ENCODE measurements at regions not wholly inside any gene's neighbourhood (a gene's known extent, or its start where the extent isn't known, plus 50 kb on each side); places are given as distances from the start of the nearest gene placed in this dataset.

- DNase-seq (ENCODE audit: low read depth in 6 of 9, low spot score in 9 of 9) = no peak
- Histone ChIP-seq H3K9me3 (ENCODE audit: control insufficient read depth in 2 of 2, insufficient read depth in 1 of 2, low read length in 1 of 2) (no peaks in the 10 kb centered on the region), H3K4me1 (ENCODE audit: control insufficient read depth in 2 of 2, insufficient read depth in 2 of 2, low read length in 2 of 2) (no peaks in the 10 kb centered on the region), H3K27ac (ENCODE audit: low read depth in 1 of 2, low read length in 1 of 2) (no peak overlapping the region), H3K27me3 (ENCODE audit: control insufficient read depth in 2 of 2, insufficient read depth in 1 of 2, low read length in 1 of 2) (no peaks in the 10 kb centered on the region), H3K36me3 (ENCODE audit: control insufficient read depth in 2 of 2, insufficient read depth in 2 of 2, low read length in 1 of 2) (no peaks in the 10 kb centered on the region), H3K4me3 (ENCODE audit: low read length in 2 of 2) (no peak overlapping the region)
- WGBS = 97% methylated on average over 3 of the region's 3 CpGs
Measured at GRCh38 chr3:168808596-168808995, 712.9 kb upstream of the GOLIM4 start.

GRCh38 chr3:168807448-168807847, 711.7 kb upstream of the GOLIM4 start:
- no peak overlapping the region for H3K4me3 ChIP-seq (ENCODE audit: low read length in 2 of 2)
- no peaks in the 10 kb centered on the region for H3K27me3 ChIP-seq (ENCODE audit: control insufficient read depth in 2 of 2, insufficient read depth in 1 of 2, low read length in 1 of 2)
- DNase-seq (ENCODE audit: low read depth in 6 of 9, low spot score in 9 of 9) = no peak
- no peaks in the 10 kb centered on the region for H3K9me3 ChIP-seq (ENCODE audit: control insufficient read depth in 2 of 2, insufficient read depth in 1 of 2, low read length in 1 of 2)
- H3K4me1 ChIP-seq (ENCODE audit: control insufficient read depth in 2 of 2, insufficient read depth in 2 of 2, low read length in 2 of 2) = no peaks in the 10 kb centered on the region
- H3K36me3 ChIP-seq (ENCODE audit: control insufficient read depth in 2 of 2, insufficient read depth in 2 of 2, low read length in 1 of 2) = no peaks in the 10 kb centered on the region
- 84% methylated on average over 4 of the region's 4 CpGs for WGBS
- H3K27ac ChIP-seq (ENCODE audit: low read depth in 1 of 2, low read length in 1 of 2) = no peak overlapping the region

- Histone ChIP-seq H3K4me3 (ENCODE audit: low read length in 2 of 2) (no peak overlapping the region), H3K27me3 (ENCODE audit: control insufficient read depth in 2 of 2, insufficient read depth in 1 of 2, low read length in 1 of 2) (no peaks in the 10 kb centered on the region), H3K27ac (ENCODE audit: low read depth in 1 of 2, low read length in 1 of 2) (no peak overlapping the region), H3K9me3 (ENCODE audit: control insufficient read depth in 2 of 2, insufficient read depth in 1 of 2, low read length in 1 of 2) (no peaks in the 10 kb centered on the region), H3K36me3 (ENCODE audit: control insufficient read depth in 2 of 2, insufficient read depth in 2 of 2, low read length in 1 of 2) (no peaks in the 10 kb centered on the region), H3K4me1 (ENCODE audit: control insufficient read depth in 2 of 2, insufficient read depth in 2 of 2, low read length in 2 of 2) (no peaks in the 10 kb centered on the region)
- DNase-seq (ENCODE audit: low read depth in 6 of 9, low spot score in 9 of 9) = no peak
- 98% methylated on average over 1 of the region's 1 CpG for WGBS
Measured at GRCh38 chr3:168806871-168807270, 711.1 kb upstream of the GOLIM4 start.

- H3K27me3 ChIP-seq (ENCODE audit: control insufficient read depth in 2 of 2, insufficient read depth in 1 of 2, low read length in 1 of 2) = no peaks in the 10 kb centered on the region
- H3K4me3 ChIP-seq (ENCODE audit: low read length in 2 of 2) = no peak overlapping the region
- no peak for DNase-seq (ENCODE audit: low read depth in 6 of 9, low spot score in 9 of 9)
- H3K9me3 ChIP-seq (ENCODE audit: control insufficient read depth in 2 of 2, insufficient read depth in 1 of 2, low read length in 1 of 2) = no peaks in the 10 kb centered on the region
- no peaks in the 10 kb centered on the region for H3K36me3 ChIP-seq (ENCODE audit: control insufficient read depth in 2 of 2, insufficient read depth in 2 of 2, low read length in 1 of 2)
- no peaks in the 10 kb centered on the region for H3K4me1 ChIP-seq (ENCODE audit: control insufficient read depth in 2 of 2, insufficient read depth in 2 of 2, low read length in 2 of 2)
- 94% methylated on average over 1 of the region's 1 CpG for WGBS
- no peak overlapping the region for H3K27ac ChIP-seq (ENCODE audit: low read depth in 1 of 2, low read length in 1 of 2)
Measured at GRCh38 chr3:168803536-168803935, 707.8 kb upstream of the GOLIM4 start.

- no peaks in the 10 kb centered on the region for H3K27me3 ChIP-seq (ENCODE audit: control insufficient read depth in 2 of 2, insufficient read depth in 1 of 2, low read length in 1 of 2)
- DNase-seq (ENCODE audit: low read depth in 6 of 9, low spot score in 9 of 9) = no peak
- 95% methylated on average over 4 of the region's 4 CpGs for WGBS
- H3K36me3 ChIP-seq (ENCODE audit: control insufficient read depth in 2 of 2, insufficient read depth in 2 of 2, low read length in 1 of 2) = no peaks in the 10 kb centered on the region
- no peaks in the 10 kb centered on the region for H3K9me3 ChIP-seq (ENCODE audit: control insufficient read depth in 2 of 2, insufficient read depth in 1 of 2, low read length in 1 of 2)
- H3K27ac ChIP-seq (ENCODE audit: low read depth in 1 of 2, low read length in 1 of 2) = no peak overlapping the region
- no peaks in the 10 kb centered on the region for H3K4me1 ChIP-seq (ENCODE audit: control insufficient read depth in 2 of 2, insufficient read depth in 2 of 2, low read length in 2 of 2)
- H3K4me3 ChIP-seq (ENCODE audit: low read length in 2 of 2) = no peak overlapping the region
Measured at GRCh38 chr3:168802766-168803165, 707.0 kb upstream of the GOLIM4 start.

- Histone ChIP-seq H3K9me3 (ENCODE audit: control insufficient read depth in 2 of 2, insufficient read depth in 1 of 2, low read length in 1 of 2) (no peaks in the 10 kb centered on the region), H3K27me3 (ENCODE audit: control insufficient read depth in 2 of 2, insufficient read depth in 1 of 2, low read length in 1 of 2) (no peaks in the 10 kb centered on the region), H3K36me3 (ENCODE audit: control insufficient read depth in 2 of 2, insufficient read depth in 2 of 2, low read length in 1 of 2) (no peaks in the 10 kb centered on the region), H3K4me3 (ENCODE audit: low read length in 2 of 2) (no peak overlapping the region), H3K4me1 (ENCODE audit: control insufficient read depth in 2 of 2, insufficient read depth in 2 of 2, low read length in 2 of 2) (no peaks in the 10 kb centered on the region), H3K27ac (ENCODE audit: low read depth in 1 of 2, low read length in 1 of 2) (no peak overlapping the region)
- DNase-seq (ENCODE audit: low read depth in 6 of 9, low spot score in 9 of 9) = no peak
- WGBS = 98% methylated on average over 1 of the region's 1 CpG
Measured at GRCh38 chr3:168801794-168802193, 706.1 kb upstream of the GOLIM4 start.

- H3K36me3 ChIP-seq (ENCODE audit: control insufficient read depth in 2 of 2, insufficient read depth in 2 of 2, low read length in 1 of 2) = no peaks in the 10 kb centered on the region
- DNase-seq (ENCODE audit: low read depth in 6 of 9, low spot score in 9 of 9) = no peak
- H3K9me3 ChIP-seq (ENCODE audit: control insufficient read depth in 2 of 2, insufficient read depth in 1 of 2, low read length in 1 of 2) = no peaks in the 10 kb centered on the region
- no peaks in the 10 kb centered on the region for H3K27me3 ChIP-seq (ENCODE audit: control insufficient read depth in 2 of 2, insufficient read depth in 1 of 2, low read length in 1 of 2)
- H3K4me1 ChIP-seq (ENCODE audit: control insufficient read depth in 2 of 2, insufficient read depth in 2 of 2, low read length in 2 of 2) = no peaks in the 10 kb centered on the region
- no peak overlapping the region for H3K4me3 ChIP-seq (ENCODE audit: low read length in 2 of 2)
- 96% methylated on average over 3 of the region's 3 CpGs for WGBS
- H3K27ac ChIP-seq (ENCODE audit: low read depth in 1 of 2, low read length in 1 of 2) = no peak overlapping the region
Measured at GRCh38 chr3:168796339-168796738, 700.6 kb upstream of the GOLIM4 start.

GRCh38 chr3:168794427-168794826, 698.7 kb upstream of the GOLIM4 start:
- H3K36me3 ChIP-seq (ENCODE audit: control insufficient read depth in 2 of 2, insufficient read depth in 2 of 2, low read length in 1 of 2) = no peaks in the 10 kb centered on the region
- H3K27ac ChIP-seq (ENCODE audit: low read depth in 1 of 2, low read length in 1 of 2) = no peak overlapping the region
- H3K9me3 ChIP-seq (ENCODE audit: control insufficient read depth in 2 of 2, insufficient read depth in 1 of 2, low read length in 1 of 2) = no peaks in the 10 kb centered on the region
- H3K27me3 ChIP-seq (ENCODE audit: control insufficient read depth in 2 of 2, insufficient read depth in 1 of 2, low read length in 1 of 2) = no peaks in the 10 kb centered on the region
- no peak for DNase-seq (ENCODE audit: low read depth in 6 of 9, low spot score in 9 of 9)
- H3K4me1 ChIP-seq (ENCODE audit: control insufficient read depth in 2 of 2, insufficient read depth in 2 of 2, low read length in 2 of 2) = no peaks in the 10 kb centered on the region
- no peak overlapping the region for H3K4me3 ChIP-seq (ENCODE audit: low read length in 2 of 2)
- WGBS = 96% methylated on average over 2 of the region's 2 CpGs

- peaks cover 0 to 3% of the 10 kb centered on the region in 2 donors for H3K9me3 ChIP-seq (ENCODE audit: control insufficient read depth in 2 of 2, insufficient read depth in 1 of 2, low read length in 1 of 2)
- WGBS = 94% methylated on average over 3 of the region's 3 CpGs
- no peaks in the 10 kb centered on the region for H3K27me3 ChIP-seq (ENCODE audit: control insufficient read depth in 2 of 2, insufficient read depth in 1 of 2, low read length in 1 of 2)
- H3K4me3 ChIP-seq (ENCODE audit: low read length in 2 of 2) = no peak overlapping the region
- H3K4me1 ChIP-seq (ENCODE audit: control insufficient read depth in 2 of 2, insufficient read depth in 2 of 2, low read length in 2 of 2) = no peaks in the 10 kb centered on the region
- no peak overlapping the region for H3K27ac ChIP-seq (ENCODE audit: low read depth in 1 of 2, low read length in 1 of 2)
- DNase-seq (ENCODE audit: low read depth in 6 of 9, low spot score in 9 of 9) = no peak
- H3K36me3 ChIP-seq (ENCODE audit: control insufficient read depth in 2 of 2, insufficient read depth in 2 of 2, low read length in 1 of 2) = no peaks in the 10 kb centered on the region
Measured at GRCh38 chr3:168782193-168782592, 686.5 kb upstream of the GOLIM4 start.

Measured in thymus (tissue), 11 donors.